H1 (cell line): ENCODE measurements at regions not wholly inside any gene's neighbourhood (a gene's known extent, or its start where the extent isn't known, plus 50 kb on each side); places are given as distances from the start of the nearest gene placed in this dataset.

Source experiments
- ASH2L ChIP-seq: fragments of 200-600, 300-600 bp; sonication (generic); IDR thresholded peaks from one replicate; pipeline ENCODE4 v1.7.1; 2017; ENCODE audit warnings: low read length
- POLR2A ChIP-seq, 2 experiments: IDR thresholded peaks; 1 replicate in 1 of 2; 2 replicates in 1 of 2; pipeline ENCODE4 v1.6.1; 2011; ENCODE audit warnings: low read depth in 2 of 2, low read length in 2 of 2, mild to moderate bottlenecking in 2 of 2; ENCODE audit errors: control extremely low read depth in 1 of 2

- TF ChIP-seq ASH2L = no peak
- TF ChIP-seq POLR2A (IDR thresholded peaks at IDR 0.05; ENCODE audit: control extremely low read depth in 1 of 2, low read depth in 2 of 2, low read length in 2 of 2) = no peak
Measured at GRCh38 chr4:158998624-158999023, 104.3 kb upstream of the RAPGEF2 start.
